ENCODE measurements at regions not wholly inside any gene's neighbourhood (a gene's known extent, or its start where the extent isn't known, plus 50 kb on each side); places are given as distances from the start of the nearest gene placed in this dataset.

DNA sequence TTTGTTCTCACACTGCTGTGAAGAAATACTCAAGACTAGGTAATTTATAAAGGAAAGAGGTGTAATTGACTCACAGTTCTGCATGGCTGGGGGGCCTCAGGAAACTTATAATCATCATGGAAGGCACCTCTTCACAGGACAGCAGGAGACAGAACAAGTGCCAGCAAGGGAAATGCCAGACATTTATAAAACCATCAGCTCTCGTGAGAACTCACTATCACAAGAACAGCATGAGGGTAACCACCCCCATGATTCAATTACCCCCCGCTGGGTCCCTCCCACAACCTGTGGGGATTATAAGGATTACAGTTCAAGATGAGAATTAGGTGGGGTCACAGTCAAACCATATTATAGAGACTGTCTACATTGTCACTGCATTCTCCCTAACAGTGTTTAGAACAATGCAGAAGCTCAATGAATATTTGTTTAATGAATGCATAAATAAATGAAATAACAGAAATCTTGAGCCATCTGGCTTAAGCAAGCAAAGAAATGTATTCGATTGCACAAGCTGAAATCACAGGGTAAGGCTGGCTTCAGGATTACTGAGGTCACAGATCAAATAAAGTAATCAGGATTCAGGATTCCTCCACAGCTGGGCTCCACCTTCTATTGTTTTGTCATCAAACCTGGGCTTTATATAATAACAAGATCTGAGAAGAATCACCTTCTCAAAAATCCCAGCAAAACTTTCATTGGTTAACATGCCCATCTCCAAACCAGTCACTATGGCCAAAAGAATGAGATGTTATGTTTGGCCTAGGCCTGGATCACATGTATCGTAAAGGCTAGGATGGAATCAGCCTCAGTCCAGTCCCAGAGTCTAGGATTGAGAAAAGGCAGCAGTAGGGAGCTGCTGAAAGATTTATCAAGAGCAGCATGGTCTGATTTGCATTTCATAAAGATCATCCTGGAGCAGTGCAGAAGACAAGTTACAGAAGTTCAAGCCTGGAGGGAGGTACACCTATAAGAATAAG lies 137.8 kb upstream of the UBASH3B start:
- Mint-ChIP-seq H3K4me3 (no peak overlapping the region), H3K9me3 (peaks cover 12% of the 10 kb centered on the region), H3K36me3 (peaks cover 2% of the 10 kb centered on the region; the same call in 1 of the 2 replicates), H3K4me1 (peaks cover 20% of the 10 kb centered on the region), H3K27me3 (ENCODE audit: low read depth) (no peaks in the 10 kb centered on the region), H3K27ac (no peak overlapping the region)
- ChIA-PET POLR2A (no interaction called here), CTCF (no interaction called here)
- ATAC-seq (no peak), DNase-seq (ENCODE audit: low spot score) (no peak)
- TF ChIP-seq ZNF138 (CRISPR knock-in tag; conservative IDR thresholded peaks at IDR 0.05) = no peak
- TF ChIP-seq ZNF671 (CRISPR knock-in tag; IDR thresholded peaks at IDR 0.05) = no peak
- no peak for TF ChIP-seq NFYB (CRISPR knock-in tag; conservative IDR thresholded peaks at IDR 0.05; ENCODE audit: low read depth)
- TF ChIP-seq, protein P1, sequence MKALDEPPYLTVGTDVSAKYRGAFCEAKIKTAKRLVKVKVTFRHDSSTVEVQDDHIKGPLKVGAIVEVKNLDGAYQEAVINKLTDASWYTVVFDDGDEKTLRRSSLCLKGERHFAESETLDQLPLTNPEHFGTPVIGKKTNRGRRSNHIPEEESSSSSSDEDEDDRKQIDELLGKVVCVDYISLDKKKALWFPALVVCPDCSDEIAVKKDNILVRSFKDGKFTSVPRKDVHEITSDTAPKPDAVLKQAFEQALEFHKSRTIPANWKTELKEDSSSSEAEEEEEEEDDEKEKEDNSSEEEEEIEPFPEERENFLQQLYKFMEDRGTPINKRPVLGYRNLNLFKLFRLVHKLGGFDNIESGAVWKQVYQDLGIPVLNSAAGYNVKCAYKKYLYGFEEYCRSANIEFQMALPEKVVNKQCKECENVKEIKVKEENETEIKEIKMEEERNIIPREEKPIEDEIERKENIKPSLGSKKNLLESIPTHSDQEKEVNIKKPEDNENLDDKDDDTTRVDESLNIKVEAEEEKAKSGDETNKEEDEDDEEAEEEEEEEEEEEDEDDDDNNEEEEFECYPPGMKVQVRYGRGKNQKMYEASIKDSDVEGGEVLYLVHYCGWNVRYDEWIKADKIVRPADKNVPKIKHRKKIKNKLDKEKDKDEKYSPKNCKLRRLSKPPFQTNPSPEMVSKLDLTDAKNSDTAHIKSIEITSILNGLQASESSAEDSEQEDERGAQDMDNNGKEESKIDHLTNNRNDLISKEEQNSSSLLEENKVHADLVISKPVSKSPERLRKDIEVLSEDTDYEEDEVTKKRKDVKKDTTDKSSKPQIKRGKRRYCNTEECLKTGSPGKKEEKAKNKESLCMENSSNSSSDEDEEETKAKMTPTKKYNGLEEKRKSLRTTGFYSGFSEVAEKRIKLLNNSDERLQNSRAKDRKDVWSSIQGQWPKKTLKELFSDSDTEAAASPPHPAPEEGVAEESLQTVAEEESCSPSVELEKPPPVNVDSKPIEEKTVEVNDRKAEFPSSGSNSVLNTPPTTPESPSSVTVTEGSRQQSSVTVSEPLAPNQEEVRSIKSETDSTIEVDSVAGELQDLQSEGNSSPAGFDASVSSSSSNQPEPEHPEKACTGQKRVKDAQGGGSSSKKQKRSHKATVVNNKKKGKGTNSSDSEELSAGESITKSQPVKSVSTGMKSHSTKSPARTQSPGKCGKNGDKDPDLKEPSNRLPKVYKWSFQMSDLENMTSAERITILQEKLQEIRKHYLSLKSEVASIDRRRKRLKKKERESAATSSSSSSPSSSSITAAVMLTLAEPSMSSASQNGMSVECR (CRISPR knock-in tag; IDR thresholded peaks at IDR 0.05; ENCODE audit: borderline replicate concordance) = no peak
- TF ChIP-seq FOXP1 (CRISPR knock-in tag; IDR thresholded peaks at IDR 0.05; ENCODE audit: borderline replicate concordance) = no peak
- no peak for TF ChIP-seq SP1 (CRISPR knock-in tag; conservative IDR thresholded peaks at IDR 0.05)
- no peak for TF ChIP-seq JUN (CRISPR knock-in tag; IDR thresholded peaks at IDR 0.05)
- no peak for TF ChIP-seq TEAD4 (CRISPR knock-in tag; IDR thresholded peaks at IDR 0.05)
- TF ChIP-seq FOXP4 (CRISPR knock-in tag; IDR thresholded peaks at IDR 0.05) = no peak

- DNase-seq (ENCODE audit: low spot score) = no peak
- TF ChIP-seq MXD4 (CRISPR knock-in tag; IDR thresholded peaks at IDR 0.05; ENCODE audit: borderline replicate concordance) = no peak
- TF ChIP-seq, protein P2, sequence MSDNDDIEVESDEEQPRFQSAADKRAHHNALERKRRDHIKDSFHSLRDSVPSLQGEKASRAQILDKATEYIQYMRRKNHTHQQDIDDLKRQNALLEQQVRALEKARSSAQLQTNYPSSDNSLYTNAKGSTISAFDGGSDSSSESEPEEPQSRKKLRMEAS (CRISPR knock-in tag; IDR thresholded peaks at IDR 0.05) = no peak
- no peak for TF ChIP-seq ZBTB21 (CRISPR knock-in tag; IDR thresholded peaks at IDR 0.05; ENCODE audit: borderline replicate concordance)
- no peak for TF ChIP-seq PRDM15 (CRISPR knock-in tag; IDR thresholded peaks at IDR 0.05)
- TF ChIP-seq TCF7 (CRISPR knock-in tag; IDR thresholded peaks at IDR 0.05; ENCODE audit: low read depth) = no peak
- TF ChIP-seq RORB (CRISPR knock-in tag; IDR thresholded peaks at IDR 0.05) = no peak
- Mint-ChIP-seq H3K27me3 (ENCODE audit: low read depth) (no peaks in the 10 kb centered on the region), H3K27ac (no peak overlapping the region), H3K9me3 (peaks cover 12% of the 10 kb centered on the region), H3K4me3 (no peak overlapping the region), H3K4me1 (peaks cover 15% of the 10 kb centered on the region), H3K36me3 (peaks cover 2% of the 10 kb centered on the region; the same call in 1 of the 2 replicates)
- ChIA-PET POLR2A (no interaction called here), CTCF (no interaction called here)
- no peak for ATAC-seq
Observed at GRCh38 chr11:122516686-122517085, 138.8 kb upstream of the UBASH3B start.

All from WTC11 (cell line).